HCT116 (cell line): ENCODE measurements at regions not wholly inside any gene's neighbourhood (a gene's known extent, or its start where the extent isn't known, plus 50 kb on each side); places are given as distances from the start of the nearest gene placed in this dataset.

Experiments
- ATAC-seq: fragments of 200-7000 bp; cut with Tn5 transposase; 2 replicates; pipeline ENCODE4 v1.9.1; 2020; ENCODE audit warnings: mild to moderate bottlenecking, moderate library complexity
- BruUV-seq: library from RNA; stranded (reverse); fragments of 400-500 nt; replicated peaks from 2 replicates; lab custom pipeline; 2021; lab: Mats Ljungman, UMichigan
- CTCF ChIA-PET: fragments of 300-600 bp; sonication (Branson Sonifier 250); formaldehyde crosslinking; loops from one replicate; lab custom pipeline; 2021; ENCODE audit warnings: antibody characterized with exemption; lab: Charles Lee
- POLR2A ChIA-PET: fragments of 300-600, 350-600 bp; sonication (Branson Sonifier 250); formaldehyde crosslinking; loops from one replicate; lab custom pipeline; 2021; ENCODE audit warnings: antibody characterized with exemption; lab: Charles Lee
- RAD21 ChIA-PET, 2 experiments: fragments of 300-600 bp; sonication (Branson Sonifier 250); formaldehyde crosslinking; loops; one replicate each; lab custom pipeline; 2023; ENCODE audit warnings: low total read pairs in 2 of 2; ENCODE audit not compliant: uncharacterized antibody in 2 of 2, unreplicated experiment in 2 of 2, low non-redundant PET in 1 of 2; lab: Charles Lee
- DNase-seq: peaks from one replicate; pipeline ENCODE4 v3.0.0-alpha.2; 2010; ENCODE audit warnings: low read depth, low spot score
- H2AFZ ChIP-seq: fragments of 200-600 bp; shearing (Covaris generic), sonication (generic); 2 replicates; pipeline ENCODE4 v1.6.1; 2017; ENCODE audit warnings: low read depth, mixed run types, mixed read lengths, antibody characterized with exemption, low read length; ENCODE audit not compliant: poor library complexity, severe bottlenecking
- H3K27ac ChIP-seq: 2 replicates; pipeline ENCODE4 v1.5.1; 2012; ENCODE audit warnings: low read depth, low read length
- H3K27me3 ChIP-seq: fragments of 200-600 bp; sonication (generic); 2 replicates; pipeline ENCODE4 v1.6.1; 2016; ENCODE audit warnings: mixed run types, low read length, mixed read lengths; ENCODE audit not compliant: insufficient read depth
- H3K36me3 ChIP-seq, 2 experiments: fragments of 200-500 bp in 1 of 2; fragments of 200-600 bp in 1 of 2; sonication (Bioruptor generic) in 1 of 2; sonication (generic) in 1 of 2; 2 replicates each; pipeline versions ENCODE4 v1.5.1 to v1.6.1; 2014 to 2016; ENCODE audit warnings: low read length in 2 of 2, inconsistent platforms in 1 of 2, mixed read lengths in 1 of 2, mixed run types in 1 of 2; ENCODE audit not compliant: insufficient read depth in 2 of 2, control insufficient read depth in 1 of 2
- H3K4me1 ChIP-seq, 2 experiments: fragments of 200-600 bp in 1 of 2; sonication (generic) in 1 of 2; 2 replicates each; pipeline versions ENCODE4 v1.5.1 to v1.6.1; 2012 to 2017; ENCODE audit warnings: low read length in 2 of 2, inconsistent platforms in 1 of 2, mild to moderate bottlenecking in 1 of 2, mixed read lengths in 1 of 2, mixed run types in 1 of 2, moderate library complexity in 1 of 2; ENCODE audit not compliant: insufficient read depth in 2 of 2, control insufficient read depth in 1 of 2
- H3K4me2 ChIP-seq: fragments of 200-600 bp; sonication (generic); 2 replicates; pipeline ENCODE4 v1.6.1; 2017; ENCODE audit warnings: mixed run types, low read length, mixed read lengths
- H3K4me3 ChIP-seq, 2 experiments: fragments of 200-600 bp in 1 of 2; sonication (generic) in 1 of 2; replicated peaks in 1 of 2; 2 replicates each; pipeline ENCODE4 v1.5.1; 2011 to 2016; ENCODE audit warnings: low read length in 2 of 2, control low read depth in 1 of 2, low read depth in 1 of 2, mild to moderate bottlenecking in 1 of 2, mixed read lengths in 1 of 2, mixed run types in 1 of 2
- H3K79me2 ChIP-seq: fragments of 200-600 bp; sonication (generic); 2 replicates; pipeline ENCODE4 v1.6.1; 2017; ENCODE audit warnings: mild to moderate bottlenecking, mixed run types, low read length, moderate library complexity, mixed read lengths; ENCODE audit not compliant: insufficient read depth
- H3K9ac ChIP-seq: fragments of 200-600 bp; sonication (generic); 2 replicates; pipeline ENCODE4 v1.6.1; 2016; ENCODE audit warnings: low read length, mixed read lengths
- H3K9me2 ChIP-seq: fragments of 200-600 bp; sonication (generic), shearing (Covaris generic); 2 replicates; pipeline ENCODE4 v1.6.1; 2017; ENCODE audit warnings: mixed run types, mild to moderate bottlenecking, moderate library complexity; ENCODE audit not compliant: insufficient read depth
- H3K9me3 ChIP-seq, 2 experiments: fragments of 200-500 bp in 1 of 2; fragments of 200-600 bp in 1 of 2; sonication (Bioruptor generic) in 1 of 2; sonication (generic) in 1 of 2; 2 replicates each; pipeline ENCODE4 v1.6.1; 2014 to 2017; ENCODE audit warnings: low read length in 2 of 2, mixed read lengths in 2 of 2, inconsistent platforms in 1 of 2, low read depth in 1 of 2, mild to moderate bottlenecking in 1 of 2, mixed run types in 1 of 2, moderate library complexity in 1 of 2; ENCODE audit not compliant: control insufficient read depth in 1 of 2, insufficient read depth in 1 of 2
- H4K20me1 ChIP-seq: fragments of 200-600 bp; sonication (generic), shearing (Covaris generic); 2 replicates; pipeline ENCODE4 v1.6.1; 2017; ENCODE audit warnings: mixed run types, mild to moderate bottlenecking, moderate library complexity; ENCODE audit not compliant: insufficient read depth
- CBX3 ChIP-seq: IDR thresholded peaks from 2 replicates; pipeline ENCODE4 v1.6.1; 2012; ENCODE audit warnings: low read depth
- CEBPB ChIP-seq: IDR thresholded peaks from 2 replicates; pipeline ENCODE4 v1.6.1; 2012; ENCODE audit warnings: low read depth
- ELF1 ChIP-seq: IDR thresholded peaks from 2 replicates; pipeline ENCODE4 v1.6.1; 2012; ENCODE audit warnings: low read depth, borderline replicate concordance
- FOSL1 ChIP-seq: IDR thresholded peaks from 2 replicates; pipeline ENCODE4 v1.6.1; 2012; ENCODE audit warnings: low read depth
- POLR2A ChIP-seq: IDR thresholded peaks from 2 replicates; pipeline ENCODE4 v1.7.0; 2011; ENCODE audit warnings: borderline replicate concordance; ENCODE audit not compliant: insufficient read depth, insufficient read length; ENCODE audit errors: extremely low read depth
- RAD21 ChIP-seq: IDR thresholded peaks from 2 replicates; pipeline ENCODE4 v1.6.1; 2012; ENCODE audit warnings: low read depth, mild to moderate bottlenecking
- SIN3A ChIP-seq: IDR thresholded peaks from 2 replicates; pipeline ENCODE4 v1.6.1; 2012; ENCODE audit warnings: low read depth
- intact Hi-C: fragments of 100-400 bp; cut with micrococcal nuclease; formaldehyde crosslinking; loops from 2 replicates; pipeline ENCODE4 v1.10.0; 2022
- TF ChIP-seq, protein P1 (sequence below): IDR thresholded peaks from 2 replicates; pipeline ENCODE4 v1.6.1; 2012; ENCODE audit warnings: low read depth
- TF ChIP-seq, protein P2 (sequence below): IDR thresholded peaks from 2 replicates; pipeline ENCODE4 v1.6.1; 2012

DNA sequence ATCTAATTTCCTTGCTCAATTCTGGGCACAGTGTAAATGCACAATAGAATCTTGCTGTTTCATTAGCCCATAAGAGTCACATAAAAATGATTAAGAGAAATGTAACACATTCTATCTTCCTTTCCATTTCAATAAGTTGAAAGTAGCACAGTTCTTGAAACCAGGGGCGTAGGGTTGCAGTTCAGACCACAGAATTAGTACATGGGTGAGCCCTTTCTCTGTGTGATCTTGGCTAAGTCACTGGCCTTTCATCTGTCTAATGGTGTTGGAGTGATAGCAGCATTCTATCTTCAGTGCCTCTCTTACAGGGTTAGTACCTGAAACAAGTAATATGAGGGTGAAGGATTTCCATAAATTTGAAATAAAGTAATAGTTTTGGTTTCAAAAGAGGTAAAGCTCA lies 445.3 kb upstream of the ZNF462 start:
- no TSS peak for BruUV-seq
- no peaks in the 10 kb centered on the region for H3K36me3 ChIP-seq
- H3K4me3 ChIP-seq = no peak overlapping the region
- no peak overlapping the region for H3K27ac ChIP-seq
- no peak overlapping the region for H3K9ac ChIP-seq
- H3K4me1 ChIP-seq = no peaks in the 10 kb centered on the region
- TF ChIP-seq ELF1 (no peak), POLR2A (no peak), SIN3A (no peak), CEBPB (no peak), FOSL1 (no peak), CBX3 (no peak), RAD21 (no peak)
- TF ChIP-seq, protein P1, sequence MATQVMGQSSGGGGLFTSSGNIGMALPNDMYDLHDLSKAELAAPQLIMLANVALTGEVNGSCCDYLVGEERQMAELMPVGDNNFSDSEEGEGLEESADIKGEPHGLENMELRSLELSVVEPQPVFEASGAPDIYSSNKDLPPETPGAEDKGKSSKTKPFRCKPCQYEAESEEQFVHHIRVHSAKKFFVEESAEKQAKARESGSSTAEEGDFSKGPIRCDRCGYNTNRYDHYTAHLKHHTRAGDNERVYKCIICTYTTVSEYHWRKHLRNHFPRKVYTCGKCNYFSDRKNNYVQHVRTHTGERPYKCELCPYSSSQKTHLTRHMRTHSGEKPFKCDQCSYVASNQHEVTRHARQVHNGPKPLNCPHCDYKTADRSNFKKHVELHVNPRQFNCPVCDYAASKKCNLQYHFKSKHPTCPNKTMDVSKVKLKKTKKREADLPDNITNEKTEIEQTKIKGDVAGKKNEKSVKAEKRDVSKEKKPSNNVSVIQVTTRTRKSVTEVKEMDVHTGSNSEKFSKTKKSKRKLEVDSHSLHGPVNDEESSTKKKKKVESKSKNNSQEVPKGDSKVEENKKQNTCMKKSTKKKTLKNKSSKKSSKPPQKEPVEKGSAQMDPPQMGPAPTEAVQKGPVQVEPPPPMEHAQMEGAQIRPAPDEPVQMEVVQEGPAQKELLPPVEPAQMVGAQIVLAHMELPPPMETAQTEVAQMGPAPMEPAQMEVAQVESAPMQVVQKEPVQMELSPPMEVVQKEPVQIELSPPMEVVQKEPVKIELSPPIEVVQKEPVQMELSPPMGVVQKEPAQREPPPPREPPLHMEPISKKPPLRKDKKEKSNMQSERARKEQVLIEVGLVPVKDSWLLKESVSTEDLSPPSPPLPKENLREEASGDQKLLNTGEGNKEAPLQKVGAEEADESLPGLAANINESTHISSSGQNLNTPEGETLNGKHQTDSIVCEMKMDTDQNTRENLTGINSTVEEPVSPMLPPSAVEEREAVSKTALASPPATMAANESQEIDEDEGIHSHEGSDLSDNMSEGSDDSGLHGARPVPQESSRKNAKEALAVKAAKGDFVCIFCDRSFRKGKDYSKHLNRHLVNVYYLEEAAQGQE = no peak
- TF ChIP-seq, protein P2, sequence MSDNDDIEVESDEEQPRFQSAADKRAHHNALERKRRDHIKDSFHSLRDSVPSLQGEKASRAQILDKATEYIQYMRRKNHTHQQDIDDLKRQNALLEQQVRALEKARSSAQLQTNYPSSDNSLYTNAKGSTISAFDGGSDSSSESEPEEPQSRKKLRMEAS = no peak
- ATAC-seq (no peak), DNase-seq (no peak)
- H4K20me1 ChIP-seq = no peaks in the 10 kb centered on the region
- no peaks in the 10 kb centered on the region for H3K9me2 ChIP-seq
- no peak overlapping the region for H2AFZ ChIP-seq
- intact Hi-C loops = no loop called here
- 0 out of 2 replicates have a peak, but pooled peaks cover 1% of the 10 kb centered on the region for H3K27me3 ChIP-seq
- H3K79me2 ChIP-seq = no peaks in the 10 kb centered on the region
- H3K4me2 ChIP-seq = no peak overlapping the region
- ChIA-PET CTCF (no interaction called here), RAD21 (no interaction called here), POLR2A (no interaction called here)
- no peaks in the 10 kb centered on the region for H3K9me3 ChIP-seq
